NT2/D1 (cell line): ENCODE measurements at regions not wholly inside any gene's neighbourhood (a gene's known extent, or its start where the extent isn't known, plus 50 kb on each side); places are given as distances from the start of the nearest gene placed in this dataset.

ENCODE experiments used
- DNase-seq: peaks from one replicate; pipeline ENCODE4 v3.0.0-alpha.2; 2011; ENCODE audit warnings: low read depth, low spot score
- H3K27me3 ChIP-seq: 2 replicates; pipeline ENCODE4 v1.6.0; 2011; ENCODE audit warnings: mild to moderate bottlenecking; ENCODE audit not compliant: insufficient read length, insufficient read depth
- H3K36me3 ChIP-seq: 2 replicates; pipeline ENCODE4 v1.6.1; 2011; ENCODE audit warnings: mild to moderate bottlenecking, low read length, mixed read lengths; ENCODE audit not compliant: insufficient read depth, insufficient read length
- H3K4me1 ChIP-seq: 2 replicates; pipeline ENCODE4 v1.5.1; 2011; ENCODE audit not compliant: insufficient read depth, insufficient read length
- H3K4me3 ChIP-seq: 2 replicates; pipeline ENCODE4 v1.5.1; 2011; ENCODE audit warnings: low read depth; ENCODE audit not compliant: insufficient read length
- H3K9ac ChIP-seq: 2 replicates; pipeline ENCODE4 v1.6.0; 2011; ENCODE audit warnings: low read depth; ENCODE audit not compliant: insufficient read length
- H3K9me3 ChIP-seq: 2 replicates; pipeline ENCODE4 v1.5.1; 2011; ENCODE audit warnings: mild to moderate bottlenecking, low read length; ENCODE audit not compliant: insufficient read depth
- SUZ12 ChIP-seq: IDR thresholded peaks from 2 replicates; pipeline ENCODE4 v1.6.1; 2011; ENCODE audit not compliant: insufficient read length, insufficient read depth; ENCODE audit errors: extremely low read depth
- YY1 ChIP-seq: IDR thresholded peaks from 2 replicates; pipeline ENCODE4 v1.6.1; 2011; ENCODE audit not compliant: insufficient read length, insufficient read depth
- ZNF274 ChIP-seq: IDR thresholded peaks from 2 replicates; pipeline ENCODE4 v1.6.1; 2011; ENCODE audit warnings: mild to moderate bottlenecking, low read depth, low read length

GRCh38 chr16:52817696-52818095 lies 235.0 kb downstream of the CHD9NB start:
- H3K9ac ChIP-seq: no peak overlapping the region
- 0 out of 2 replicates have a peak, but pooled peaks cover 4% of the 10 kb centered on the region for H3K9me3 ChIP-seq
- no peaks in the 10 kb centered on the region for H3K27me3 ChIP-seq
- H3K36me3 ChIP-seq: no peaks in the 10 kb centered on the region
- no peak overlapping the region for H3K4me3 ChIP-seq
- no peaks in the 10 kb centered on the region for H3K4me1 ChIP-seq
- TF ChIP-seq ZNF274 (no peak), YY1 (no peak), SUZ12 (no peak)
- no peak for DNase-seq

GRCh38 chr16:52816993-52817392 lies 235.7 kb downstream of the CHD9NB start:
- Histone ChIP-seq H3K9ac (no peak overlapping the region), H3K36me3 (no peaks in the 10 kb centered on the region), H3K4me1 (no peaks in the 10 kb centered on the region), H3K27me3 (no peaks in the 10 kb centered on the region), H3K9me3 (0 out of 2 replicates have a peak, but pooled peaks cover 4% of the 10 kb centered on the region), H3K4me3 (no peak overlapping the region)
- TF ChIP-seq YY1 (no peak), ZNF274 (no peak)
- no peak for DNase-seq

GRCh38 chr16:52812678-52813556 lies 239.8 kb downstream of the CHD9NB start:
- no peak for TF ChIP-seq ZNF274
- DNase-seq: no peak
- no peaks in the 10 kb centered on the region for H3K27me3 ChIP-seq
- 0 out of 2 replicates have a peak, but pooled peaks cover 7% of the 10 kb centered on the region for H3K9me3 ChIP-seq
- H3K36me3 ChIP-seq: no peaks in the 10 kb centered on the region
- H3K4me3 ChIP-seq: no peak overlapping the region
- no peaks in the 10 kb centered on the region for H3K4me1 ChIP-seq
- H3K9ac ChIP-seq: no peak overlapping the region

DNA sequence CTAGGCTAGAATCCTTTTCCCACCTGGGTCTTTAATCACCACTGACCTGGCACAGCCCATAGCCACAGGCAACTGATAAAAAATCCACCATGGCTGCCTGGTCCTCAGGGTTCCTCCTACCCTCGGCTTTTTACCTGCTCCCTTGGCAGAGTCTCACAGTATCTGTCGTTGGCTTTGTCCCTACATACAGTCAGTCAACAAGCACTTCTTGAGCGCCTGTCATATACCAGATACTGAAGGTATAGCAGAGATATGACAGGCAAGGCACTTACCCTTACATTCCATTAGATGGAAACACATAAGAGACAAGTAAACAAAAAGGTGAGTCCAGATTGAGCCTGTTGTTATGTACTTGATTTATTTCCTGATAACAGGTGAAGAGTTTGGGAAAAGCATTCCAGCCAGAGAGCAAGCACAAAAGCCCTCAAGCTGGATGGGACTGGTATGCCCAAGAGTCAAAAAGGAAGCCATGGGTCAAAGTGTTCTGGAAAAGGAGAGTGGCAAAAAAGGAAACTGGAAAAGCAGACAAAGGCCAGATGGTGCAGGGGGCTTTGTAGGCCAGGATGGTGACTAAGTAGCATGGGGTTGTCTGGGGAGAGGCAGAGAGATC lies 247.0 kb downstream of the CHD9NB start:
- TF ChIP-seq SUZ12: no peak
- no peak for TF ChIP-seq YY1
- no peak for TF ChIP-seq ZNF274
- no peak overlapping the region for H3K4me3 ChIP-seq
- no peaks in the 10 kb centered on the region for H3K4me1 ChIP-seq
- no peaks in the 10 kb centered on the region for H3K27me3 ChIP-seq
- H3K9ac ChIP-seq: no peak overlapping the region
- 0 out of 2 replicates have a peak, but pooled peaks cover 10% of the 10 kb centered on the region for H3K9me3 ChIP-seq
- no peak for DNase-seq
- no peaks in the 10 kb centered on the region for H3K36me3 ChIP-seq

- no peak overlapping the region for H3K9ac ChIP-seq
- no peak for DNase-seq
- no peak for TF ChIP-seq YY1
- TF ChIP-seq ZNF274: no peak
- TF ChIP-seq SUZ12: no peak
Observed at GRCh38 chr16:52800432-52800831, 252.3 kb downstream of the CHD9NB start.

GRCh38 chr16:52799149-52799548 lies 252.2 kb upstream of the TOX3 start:
- Histone ChIP-seq H3K27me3 (no peaks in the 10 kb centered on the region), H3K36me3 (no peaks in the 10 kb centered on the region), H3K9me3 (peaks cover 13% of the 10 kb centered on the region), H3K4me3 (no peak overlapping the region), H3K9ac (no peak overlapping the region), H3K4me1 (no peaks in the 10 kb centered on the region)
- DNase-seq: no peak
- TF ChIP-seq ZNF274 (no peak), SUZ12 (no peak), YY1 (no peak)

More at GRCh38 chr16:52800432-52800831, 252.3 kb downstream of the CHD9NB start:
- Histone ChIP-seq H3K36me3 (no peaks in the 10 kb centered on the region), H3K4me3 (no peak overlapping the region), H3K4me1 (no peaks in the 10 kb centered on the region), H3K9me3 (peaks cover 4% of the 10 kb centered on the region; the same call in 1 of the 2 replicates), H3K27me3 (no peaks in the 10 kb centered on the region)

DNA sequence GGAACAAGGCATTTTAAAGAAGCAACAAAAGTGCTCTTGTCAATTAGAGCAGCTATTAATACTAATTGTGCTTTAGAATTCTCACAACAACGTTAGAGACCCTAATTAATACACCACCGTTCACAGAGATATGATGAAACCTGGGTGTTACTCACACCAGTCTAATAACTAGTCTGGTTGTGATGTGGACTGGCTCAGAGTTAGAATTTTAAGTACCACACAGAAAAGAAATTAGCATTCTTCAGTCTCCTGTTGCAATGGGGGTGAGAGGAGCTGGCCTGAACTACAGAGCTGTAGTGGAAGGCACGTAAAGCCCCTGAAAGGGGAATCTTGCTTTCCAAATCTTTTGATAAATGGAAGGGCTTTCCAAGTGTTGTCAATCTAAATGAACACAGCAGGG lies 240.8 kb upstream of the TOX3 start:
- H3K4me3 ChIP-seq: no peak overlapping the region
- peaks cover 12% of the 10 kb centered on the region; the same call in 1 of the 2 replicates for H3K9me3 ChIP-seq
- DNase-seq: no peak
- no peaks in the 10 kb centered on the region for H3K27me3 ChIP-seq
- H3K36me3 ChIP-seq: no peaks in the 10 kb centered on the region
- no peak overlapping the region for H3K9ac ChIP-seq
- no peaks in the 10 kb centered on the region for H3K4me1 ChIP-seq
- TF ChIP-seq ZNF274 (no peak), SUZ12 (no peak), YY1 (no peak)
